B cell (primary cell): ENCODE measurements at regions not wholly inside any gene's neighbourhood (a gene's known extent, or its start where the extent isn't known, plus 50 kb on each side); places are given as distances from the start of the nearest gene placed in this dataset.

Source experiments
- ATAC-seq: fragments of 200-7000 bp; cut with Tn5 transposase; one replicate; pipeline ENCODE4 v1.10.0; 2021; ENCODE audit warnings: low read depth, mild to moderate bottlenecking, moderate number of reproducible peaks, moderate library complexity
- CTCF ChIA-PET: fragments of 350-600 bp; sonication (Branson Sonifier 250); formaldehyde crosslinking; loops from one replicate; lab custom pipeline; 2021; ENCODE audit warnings: antibody characterized with exemption, inconsistent platforms; lab: Charles Lee
- POLR2A ChIA-PET: fragments of 350-600 bp; sonication (Branson Sonifier 250); formaldehyde crosslinking; loops from one replicate; lab custom pipeline; 2021; ENCODE audit warnings: antibody characterized with exemption; lab: Charles Lee
- DNase-seq: peaks from one replicate; pipeline ENCODE4 v3.0.0; 2013
- H2AFZ ChIP-seq: 2 replicates; pipeline ENCODE4 v1.6.1; 2012; ENCODE audit warnings: mild to moderate bottlenecking, low read depth, low read length; ENCODE audit not compliant: insufficient read depth, poor library complexity, severe bottlenecking
- H3K27ac ChIP-seq, 2 donors: 1 replicate in 1 of 2; 2 replicates in 1 of 2; pipeline ENCODE4 v1.5.1; 2012 to 2013; ENCODE audit warnings: low read length in 2 of 2, mild to moderate bottlenecking in 2 of 2, moderate library complexity in 1 of 2
- H3K27me3 ChIP-seq, 4 experiments: fragments of 200-600 bp in 1 of 4; sonication (generic) in 1 of 4; replicated peaks in 1 of 4; 1 replicate in 2 of 4; 2 replicates in 2 of 4; pipeline versions ENCODE4 v1.6.1 to v1.7.0; 2013 to 2016; ENCODE audit warnings: low read length in 3 of 4, mild to moderate bottlenecking in 2 of 4, mixed read lengths in 1 of 4, moderate library complexity in 1 of 4; ENCODE audit not compliant: insufficient read depth in 4 of 4, control insufficient read depth in 3 of 4; ENCODE audit errors: control extremely low read depth in 1 of 4
- H3K36me3 ChIP-seq, 2 experiments: replicated peaks in 1 of 2; 1 replicate in 1 of 2; 2 replicates in 1 of 2; pipeline versions ENCODE4 v1.6.1 to v1.7.1; 2013; ENCODE audit warnings: low read length in 1 of 2; ENCODE audit not compliant: insufficient read depth in 2 of 2, control insufficient read depth in 1 of 2; ENCODE audit errors: control extremely low read depth in 1 of 2, extremely low read depth in 1 of 2
- H3K4me1 ChIP-seq, 2 donors: fragments of 200-600 bp in 1 of 2; sonication (generic) in 1 of 2; 1 replicate in 1 of 2; 2 replicates in 1 of 2; pipeline versions ENCODE4 v1.5.1 to v1.6.1; 2013 to 2017; ENCODE audit warnings: low read length in 2 of 2; ENCODE audit not compliant: control insufficient read depth in 2 of 2, insufficient read depth in 2 of 2
- H3K4me2 ChIP-seq: replicated peaks from 2 replicates; pipeline ENCODE3; 2012; ENCODE audit warnings: mild to moderate bottlenecking, low read depth, low read length; ENCODE audit not compliant: poor library complexity, severe bottlenecking
- H3K4me3 ChIP-seq, 5 experiments: fragments of 200-600 bp in 1 of 5; sonication (generic) in 1 of 5; 1 replicate in 3 of 5; 2 replicates in 2 of 5; pipeline versions ENCODE4 v1.5.1 to v1.7.0; 2011 to 2016; ENCODE audit warnings: low read length in 4 of 5, mild to moderate bottlenecking in 4 of 5, low read depth in 2 of 5, control low read depth in 1 of 5, moderate library complexity in 1 of 5; ENCODE audit not compliant: insufficient read depth in 1 of 5; ENCODE audit errors: control extremely low read depth in 1 of 5, extremely low read depth in 1 of 5
- H3K79me2 ChIP-seq: fragments of 200-600 bp; sonication (generic); one replicate; pipeline ENCODE4 v1.6.0; 2016; ENCODE audit warnings: low read length; ENCODE audit not compliant: control insufficient read depth, insufficient read depth
- H3K9ac ChIP-seq: fragments of 200-600 bp; sonication (generic); 2 replicates; pipeline ENCODE4 v1.6.1; 2017; ENCODE audit warnings: mild to moderate bottlenecking, low read length, moderate library complexity
- H3K9me3 ChIP-seq, 3 donors: one replicate each; pipeline versions ENCODE4 v1.6.1 to v1.7.1; 2013; ENCODE audit warnings: low read length in 2 of 3; ENCODE audit not compliant: control insufficient read depth in 2 of 3, insufficient read depth in 1 of 3; ENCODE audit errors: control extremely low read depth in 1 of 3
- H4K20me1 ChIP-seq: 2 replicates; pipeline ENCODE4 v1.6.0; 2012; ENCODE audit warnings: mild to moderate bottlenecking, low read length; ENCODE audit not compliant: insufficient read depth, control insufficient read depth, poor library complexity, severe bottlenecking
- H3K27ac Mint-ChIP-seq: one replicate; pipeline ENCODE4 v1.8.0; 2021; ENCODE audit warnings: mixed read lengths
- H3K27me3 Mint-ChIP-seq: one replicate; pipeline ENCODE4 v1.8.0; 2021; ENCODE audit warnings: mixed read lengths
- H3K4me1 Mint-ChIP-seq: one replicate; pipeline ENCODE4 v1.8.0; 2021; ENCODE audit warnings: mixed read lengths
- H3K4me3 Mint-ChIP-seq: one replicate; pipeline ENCODE4 v1.8.0; 2021; ENCODE audit warnings: mixed read lengths
- H3K9me3 Mint-ChIP-seq: one replicate; pipeline ENCODE4 v1.8.0; 2022; ENCODE audit warnings: mixed read lengths; ENCODE audit not compliant: insufficient read depth
- CTCF ChIP-seq: fragments of 200-600 bp; IDR thresholded peaks from one replicate; pipeline ENCODE4 v1.8.0; 2022; ENCODE audit warnings: antibody characterized with exemption, mild to moderate bottlenecking
- EZH2 ChIP-seq: IDR thresholded peaks from 2 replicates; pipeline ENCODE4 v1.6.1; 2012; ENCODE audit warnings: borderline replicate concordance, low read depth, mild to moderate bottlenecking, moderate library complexity, low read length; ENCODE audit not compliant: insufficient read depth, poor library complexity, severe bottlenecking
- WGBS: methylation state at CpG from one replicate; pipeline ENCODE4 v1.1.5; 2013; ENCODE audit warnings: missing lambda C conversion rate; ENCODE audit not compliant: insufficient coverage; 5-methylcytosine and 5-hydroxymethylcytosine counted together
- intact Hi-C: fragments of 100-400 bp; cut with micrococcal nuclease; formaldehyde crosslinking; loops from one replicate; pipeline ENCODE4 v1.10.0; 2022

- no peak for ATAC-seq
Measured at GRCh38 chr1:98232678-98233077, 311.8 kb upstream of the DPYD start.

GRCh38 chr1:98222706-98223105 lies 301.9 kb upstream of the DPYD start:
- whole genome bisulfite sequencing, result no CpG with 5 or more reads among the region's 1 CpG
- Histone ChIP-seq H4K20me1 (no peaks in the 10 kb centered on the region), H3K9ac (no peak overlapping the region), H3K9me3 (no peaks in the 10 kb centered on the region), H3K4me3 (no peak overlapping the region), H3K79me2 (no peaks in the 10 kb centered on the region), H3K4me2 (no peak overlapping the region), H3K27me3 (no peaks in the 10 kb centered on the region), H3K27ac (no peak overlapping the region), H2AFZ (no peak overlapping the region), H3K36me3 (no peaks in the 10 kb centered on the region), H3K4me1 (no peaks in the 10 kb centered on the region)
- POLR2A ChIA-PET, result no interaction called here
- Mint-ChIP-seq H3K4me1 (no peaks in the 10 kb centered on the region), H3K9me3 (no peaks in the 10 kb centered on the region), H3K4me3 (no peak overlapping the region), H3K27ac (no peak overlapping the region), H3K27me3 (no peaks in the 10 kb centered on the region)
- TF ChIP-seq EZH2, result no peak
- no peak for TF ChIP-seq CTCF
- ATAC-seq (no peak), DNase-seq (no peak)
- intact Hi-C loops, result no loop called here
- CTCF ChIA-PET, result no interaction called here

More at GRCh38 chr1:98232678-98233077, 311.8 kb upstream of the DPYD start:
- no peaks in the 10 kb centered on the region for H3K4me1 Mint-ChIP-seq
- no peaks in the 10 kb centered on the region for H3K27me3 Mint-ChIP-seq
- peaks cover 17% of the 10 kb centered on the region for H3K9me3 Mint-ChIP-seq
- no peaks in the 10 kb centered on the region for H3K4me1 ChIP-seq
- no peaks in the 10 kb centered on the region for H3K36me3 ChIP-seq
- intact Hi-C loops, result no loop called here
- ChIA-PET POLR2A (no interaction called here), CTCF (no interaction called here)
- no peaks in the 10 kb centered on the region for H3K79me2 ChIP-seq
- no peak overlapping the region for H3K4me3 ChIP-seq
- TF ChIP-seq CTCF, result no peak
- TF ChIP-seq EZH2, result no peak
- H4K20me1 ChIP-seq, result no peaks in the 10 kb centered on the region
- no peak overlapping the region for H3K9ac ChIP-seq
- H3K4me3 Mint-ChIP-seq, result no peak overlapping the region
- no peak overlapping the region for H3K27ac ChIP-seq
- WGBS, result 93% methylated on average over 2 of the region's 3 CpGs
- DNase-seq, result no peak
- no peaks in the 10 kb centered on the region for H3K27me3 ChIP-seq
- no peak overlapping the region for H3K4me2 ChIP-seq
- H3K9me3 ChIP-seq, result peaks cover 0 to 12% (median 2%) of the 10 kb centered on the region in 3 donors
- H2AFZ ChIP-seq, result no peak overlapping the region
- no peak overlapping the region for H3K27ac Mint-ChIP-seq
